ENCODE measurements at regions not wholly inside any gene's neighbourhood (a gene's known extent, or its start where the extent isn't known, plus 50 kb on each side); places are given as distances from the start of the nearest gene placed in this dataset.

GRCh38 chr2:180474716-180475115, 467.6 kb upstream of the CWC22 start:
- no peak for DNase-seq (ENCODE audit: low read depth in 2 of 2)

DNA sequence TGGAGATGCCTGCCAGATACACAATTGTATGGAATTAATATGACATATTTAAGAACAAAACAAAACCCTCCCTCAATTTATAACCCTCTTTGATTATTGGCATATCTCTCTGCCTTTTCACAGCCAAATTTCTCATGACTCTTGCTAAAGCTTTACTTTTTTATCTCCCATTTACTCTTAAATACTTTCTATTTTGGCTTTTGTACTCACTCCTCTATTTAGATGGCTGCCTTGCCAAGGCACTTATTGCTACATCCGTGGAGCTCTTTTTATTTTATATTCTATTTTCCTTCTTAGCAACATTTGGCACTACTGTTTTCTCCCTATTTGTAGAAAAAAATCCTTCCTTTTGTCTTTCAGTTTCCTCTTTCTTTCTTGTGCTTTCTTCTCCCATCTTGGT, 466.4 kb upstream of the CWC22 start:
- DNase-seq (ENCODE audit: low read depth in 2 of 2) = no peak

GRCh38 chr2:180472133-180472532, 465.0 kb upstream of the CWC22 start:
- no peak for DNase-seq (ENCODE audit: low read depth in 2 of 2)

DNA sequence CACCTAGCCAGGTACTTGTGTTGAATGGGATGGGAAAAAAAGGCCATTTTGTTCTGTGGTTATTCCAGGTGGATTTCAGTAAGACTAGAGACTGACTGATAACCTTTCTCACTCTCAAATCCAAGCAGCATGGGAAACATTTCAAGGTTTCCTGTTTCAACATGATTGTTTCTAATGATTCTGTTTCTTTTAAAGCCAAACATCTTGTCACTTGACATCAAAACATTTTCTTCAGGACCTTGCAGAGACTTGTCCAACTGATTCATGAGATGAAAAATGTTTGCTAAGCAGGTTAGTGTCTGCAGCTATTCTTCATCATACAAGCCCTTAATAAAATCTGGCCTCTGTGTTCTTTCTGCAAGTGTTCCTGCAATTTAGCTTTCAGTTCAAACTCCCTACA, 456.5 kb upstream of the CWC22 start:
- no peak for DNase-seq (ENCODE audit: low read depth in 2 of 2)

DNA sequence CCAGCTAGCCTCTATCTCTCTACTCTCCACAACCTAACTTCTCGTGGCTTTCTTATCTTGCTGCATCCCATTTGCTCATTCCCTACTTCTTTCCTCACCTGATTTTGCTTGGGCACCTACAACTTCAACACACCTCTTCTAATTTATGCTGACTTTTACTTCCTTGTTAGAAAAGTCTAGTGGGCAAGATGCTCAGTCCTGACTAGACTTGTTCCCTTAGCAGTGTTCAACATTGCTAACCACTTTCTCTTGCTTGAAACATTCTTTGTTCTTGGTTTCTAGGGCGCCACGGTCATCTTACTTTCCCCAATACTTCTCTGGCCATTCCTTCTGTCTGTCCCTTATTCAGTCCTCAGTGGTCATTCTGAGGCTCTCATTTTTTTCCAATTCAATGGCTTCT, 454.7 kb upstream of the CWC22 start:
- no peak for DNase-seq (ENCODE audit: low read depth in 2 of 2)

- no peak for DNase-seq (ENCODE audit: low read depth in 2 of 2)
Observed at GRCh38 chr2:180456801-180457200, 449.7 kb upstream of the CWC22 start.

- DNase-seq (ENCODE audit: low read depth in 2 of 2) = no peak
Observed at GRCh38 chr2:180450841-180451240, 443.7 kb upstream of the CWC22 start.

GRCh38 chr2:180449171-180449915, 442.2 kb upstream of the CWC22 start:
- DNase-seq (ENCODE audit: low read depth in 2 of 2) = no peak

DNA sequence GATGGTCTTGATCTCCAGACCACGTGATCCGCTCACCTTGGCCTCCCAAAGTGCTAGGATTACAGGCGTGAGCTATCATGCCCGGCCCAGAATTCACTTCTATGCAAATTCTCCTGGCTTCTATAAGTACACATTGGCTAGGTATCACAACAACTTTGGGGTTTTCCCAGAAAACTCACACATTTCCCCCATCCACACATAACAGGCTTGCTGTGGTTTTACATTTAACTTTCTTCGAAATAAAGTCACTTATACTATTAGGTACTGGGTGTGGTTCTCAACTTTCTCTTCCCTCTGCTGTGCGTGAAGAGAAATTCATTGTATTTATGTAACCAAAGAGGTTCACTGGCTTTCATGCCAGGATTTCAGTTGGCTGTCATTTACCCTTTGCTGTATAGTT, 439.4 kb upstream of the CWC22 start:
- DNase-seq (ENCODE audit: low read depth in 2 of 2) = no peak

DNA sequence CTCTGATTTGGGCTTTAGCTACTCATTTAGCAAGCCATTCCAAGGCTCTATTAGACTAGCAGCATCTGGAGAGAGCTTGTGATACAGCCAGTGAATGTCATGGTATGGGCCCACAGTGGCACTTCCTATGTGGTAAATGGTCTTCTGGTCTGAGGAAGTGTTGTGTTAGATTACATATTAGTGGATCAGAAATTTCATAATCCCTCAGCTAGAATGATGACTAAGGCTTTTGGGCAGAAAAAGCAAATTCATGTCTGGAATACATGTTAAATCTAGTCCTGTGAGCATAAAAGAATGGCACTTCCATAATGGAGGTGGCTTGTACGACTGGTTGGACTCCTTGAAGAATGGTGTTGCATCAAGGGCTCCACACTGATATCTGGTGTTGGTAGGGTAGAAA, 436.8 kb upstream of the CWC22 start:
- DNase-seq (ENCODE audit: low read depth in 2 of 2) = no peak

GRCh38 chr2:180442860-180443644, 436.0 kb upstream of the CWC22 start:
- no peak for DNase-seq (ENCODE audit: low read depth in 2 of 2)

GRCh38 chr2:180419212-180419611, 412.1 kb upstream of the CWC22 start:
- DNase-seq (ENCODE audit: low read depth in 2 of 2) = no peak

- no peak for DNase-seq (ENCODE audit: low read depth in 2 of 2)
Observed at GRCh38 chr2:180416627-180417026, 409.5 kb upstream of the CWC22 start.

DNA sequence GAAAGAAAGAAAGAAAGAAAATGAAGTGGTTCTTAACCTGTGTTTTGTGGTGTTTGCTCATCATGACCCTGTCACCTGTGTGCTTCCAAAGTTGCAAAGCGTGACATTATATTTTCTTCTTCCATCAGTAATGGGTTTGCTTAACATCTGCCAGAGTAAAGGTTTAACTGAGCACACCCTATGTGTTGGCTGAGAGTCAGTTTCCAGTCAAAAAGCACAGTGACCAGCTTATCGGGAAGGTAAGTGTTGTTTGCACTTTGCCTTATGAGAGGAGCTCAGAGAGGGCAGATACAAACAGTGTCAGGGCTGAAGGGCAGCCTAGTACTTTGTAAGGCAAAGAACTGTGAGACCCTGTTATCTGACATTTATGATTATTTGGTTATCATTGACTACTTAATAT, 406.2 kb upstream of the CWC22 start:
- DNase-seq (ENCODE audit: low read depth in 2 of 2) = no peak

DNA sequence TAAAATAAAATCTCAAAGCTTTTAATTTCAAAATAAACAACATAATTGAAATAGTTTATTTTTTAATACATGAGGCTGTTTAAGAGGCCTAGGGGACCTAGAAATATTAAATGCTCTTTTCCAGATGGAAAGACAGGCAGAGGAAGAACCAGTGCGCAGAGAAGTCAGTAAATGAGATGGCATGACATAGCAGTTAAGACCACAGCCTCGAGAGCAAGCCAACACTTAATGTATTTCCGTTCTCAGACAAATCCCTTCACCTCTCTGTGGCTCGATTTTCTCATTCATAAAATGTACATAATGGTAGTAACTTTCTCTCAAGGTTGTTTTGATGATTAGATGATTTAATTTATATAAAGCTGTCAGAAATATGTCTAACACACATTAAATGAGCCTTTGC, 405.1 kb upstream of the CWC22 start:
- DNase-seq (ENCODE audit: low read depth in 2 of 2) = peak in 1 of 2 donors; percentile 42

- peak in 1 of 2 donors; percentile 76 for DNase-seq (ENCODE audit: low read depth in 2 of 2)
Observed at GRCh38 chr2:180411661-180412060, 404.6 kb upstream of the CWC22 start.

GRCh38 chr2:180406687-180407086, 399.6 kb upstream of the CWC22 start:
- no peak for DNase-seq (ENCODE audit: low read depth in 2 of 2)

GRCh38 chr2:180405520-180405919, 398.4 kb upstream of the CWC22 start:
- DNase-seq (ENCODE audit: low read depth in 2 of 2) = no peak

- no peak for DNase-seq (ENCODE audit: low read depth in 2 of 2)
Observed at GRCh38 chr2:180394305-180394704, 387.2 kb upstream of the CWC22 start.

DNA sequence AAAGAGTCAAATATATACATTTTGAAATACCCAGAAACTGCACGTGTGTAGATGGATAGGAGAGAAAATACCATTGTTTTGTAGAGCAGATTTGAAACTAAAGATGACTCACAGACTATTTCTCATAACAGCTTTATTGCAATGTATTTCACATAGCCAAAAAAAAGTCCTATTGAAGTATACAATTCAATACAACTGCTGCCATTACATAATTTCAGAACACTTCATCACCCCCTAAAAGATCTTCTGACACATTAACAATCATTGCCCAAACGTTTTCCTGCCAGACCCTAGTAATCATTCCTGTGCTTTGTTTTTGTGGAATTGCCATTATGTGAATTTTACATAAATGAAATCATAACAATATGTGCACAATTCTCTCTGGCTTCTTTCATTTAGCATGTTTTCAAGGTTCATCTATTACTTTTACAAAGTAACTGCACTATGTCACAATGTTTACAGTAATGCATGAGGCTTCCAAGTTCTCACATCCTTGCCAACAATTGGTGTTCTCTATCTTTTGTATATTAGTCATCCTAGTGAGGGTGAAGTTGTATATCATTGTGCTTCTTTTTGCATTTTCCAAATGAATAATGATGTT, 378.6 kb upstream of the CWC22 start:
- peak in 1 of 2 donors; percentile 79 for DNase-seq (ENCODE audit: low read depth in 2 of 2)

GRCh38 chr2:180376066-180376465, 369.0 kb upstream of the CWC22 start:
- no peak for DNase-seq (ENCODE audit: low read depth in 2 of 2)

GRCh38 chr2:180374502-180375281, 367.6 kb upstream of the CWC22 start:
- no peak for DNase-seq (ENCODE audit: low read depth in 2 of 2)

Data from lung microvascular endothelial cell (primary cell).